GM23338 (cell line): ENCODE measurements at regions not wholly inside any gene's neighbourhood (a gene's known extent, or its start where the extent isn't known, plus 50 kb on each side); places are given as distances from the start of the nearest gene placed in this dataset.

Experiments used
- EZH2 ChIP-seq: fragments of 200-600 bp; sonication (generic); IDR thresholded peaks from one replicate; pipeline ENCODE4 v1.8.0; 2017; ENCODE audit warnings: antibody characterized with exemption, mild to moderate bottlenecking, low read depth; ENCODE audit not compliant: unreplicated experiment
- POLR2AphosphoS5 ChIP-seq: IDR thresholded peaks from 2 replicates; pipeline ENCODE4 v1.6.1; 2016; ENCODE audit warnings: antibody characterized with exemption, low read depth
- TF ChIP-seq, protein P1 (sequence below), 2 experiments: fragments of 200-600 bp in 1 of 2; sonication (generic) in 1 of 2; conservative IDR thresholded peaks; 2 replicates each; pipeline versions ENCODE4 v1.5.1 to v1.6.1; 2016 to 2017; ENCODE audit warnings: antibody characterized with exemption in 2 of 2, low read depth in 2 of 2, mild to moderate bottlenecking in 2 of 2, moderate library complexity in 1 of 2

DNA sequence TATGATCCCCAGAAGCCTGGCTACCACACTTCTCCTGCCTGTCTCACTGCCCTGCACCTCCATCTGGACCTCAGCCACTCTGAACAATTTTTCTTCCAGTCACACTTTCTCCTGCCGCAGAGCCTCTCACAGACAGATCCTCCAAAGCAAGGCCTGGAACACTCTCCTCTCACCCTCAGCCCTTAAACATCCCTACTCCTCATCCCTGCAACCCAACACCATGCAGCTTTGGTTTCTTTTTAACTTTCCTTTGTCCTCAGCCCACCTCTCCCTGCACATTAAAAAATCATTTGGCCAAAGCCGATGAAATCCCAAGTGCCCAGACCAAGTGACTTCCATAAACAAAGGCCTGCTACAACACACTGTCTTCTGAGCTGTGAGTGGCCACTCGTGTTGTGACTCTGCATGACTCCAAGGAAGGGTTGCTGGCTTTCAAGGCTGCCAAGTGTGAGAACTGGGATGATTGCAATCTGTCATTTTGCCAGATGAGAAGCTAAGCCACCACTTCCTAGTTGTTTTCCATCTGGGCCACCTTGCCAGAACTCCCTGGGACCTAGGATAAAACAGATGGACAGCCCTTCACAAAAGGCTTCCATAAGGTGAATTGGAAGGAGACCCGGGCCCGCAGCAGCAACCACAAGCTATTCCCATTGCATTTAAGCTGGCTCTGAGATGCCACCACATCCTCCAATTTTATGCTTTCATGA lies 144.4 kb upstream of the SSTR4 start:
- TF ChIP-seq, protein P1, sequence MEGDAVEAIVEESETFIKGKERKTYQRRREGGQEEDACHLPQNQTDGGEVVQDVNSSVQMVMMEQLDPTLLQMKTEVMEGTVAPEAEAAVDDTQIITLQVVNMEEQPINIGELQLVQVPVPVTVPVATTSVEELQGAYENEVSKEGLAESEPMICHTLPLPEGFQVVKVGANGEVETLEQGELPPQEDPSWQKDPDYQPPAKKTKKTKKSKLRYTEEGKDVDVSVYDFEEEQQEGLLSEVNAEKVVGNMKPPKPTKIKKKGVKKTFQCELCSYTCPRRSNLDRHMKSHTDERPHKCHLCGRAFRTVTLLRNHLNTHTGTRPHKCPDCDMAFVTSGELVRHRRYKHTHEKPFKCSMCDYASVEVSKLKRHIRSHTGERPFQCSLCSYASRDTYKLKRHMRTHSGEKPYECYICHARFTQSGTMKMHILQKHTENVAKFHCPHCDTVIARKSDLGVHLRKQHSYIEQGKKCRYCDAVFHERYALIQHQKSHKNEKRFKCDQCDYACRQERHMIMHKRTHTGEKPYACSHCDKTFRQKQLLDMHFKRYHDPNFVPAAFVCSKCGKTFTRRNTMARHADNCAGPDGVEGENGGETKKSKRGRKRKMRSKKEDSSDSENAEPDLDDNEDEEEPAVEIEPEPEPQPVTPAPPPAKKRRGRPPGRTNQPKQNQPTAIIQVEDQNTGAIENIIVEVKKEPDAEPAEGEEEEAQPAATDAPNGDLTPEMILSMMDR (conservative IDR thresholded peaks at IDR 0.05; ENCODE audit: low read depth in 2 of 2): no peak
- TF ChIP-seq EZH2: no peak
- TF ChIP-seq POLR2AphosphoS5: no peak
